Type B pancreatic cell (in vitro differentiated cells): ENCODE measurements at regions not wholly inside any gene's neighbourhood (a gene's known extent, or its start where the extent isn't known, plus 50 kb on each side); places are given as distances from the start of the nearest gene placed in this dataset.

Experiments used
- DNase-seq: peaks from one replicate; pipeline ENCODE4 v3.0.0; 2021; ENCODE audit warnings: mixed read lengths; ENCODE audit not compliant: unreplicated experiment; ENCODE audit errors: extremely low spot score
- H3K27ac Mint-ChIP-seq: 2 replicates; pipeline ENCODE4 v1.8.0; 2021; ENCODE audit warnings: mild to moderate bottlenecking, mixed read lengths
- H3K27me3 Mint-ChIP-seq: 2 replicates; pipeline ENCODE4 v1.8.0; 2021; ENCODE audit warnings: mixed read lengths
- H3K36me3 Mint-ChIP-seq: 2 replicates; pipeline ENCODE4 v1.8.0; 2021; ENCODE audit warnings: mixed read lengths
- H3K4me1 Mint-ChIP-seq: one replicate; pipeline ENCODE4 v1.8.0; 2021; ENCODE audit warnings: mixed read lengths; ENCODE audit not compliant: unreplicated experiment
- H3K4me3 Mint-ChIP-seq: 2 replicates; pipeline ENCODE4 v1.8.0; 2021; ENCODE audit warnings: mild to moderate bottlenecking, mixed read lengths
- H3K9me3 Mint-ChIP-seq: 2 replicates; pipeline ENCODE4 v1.8.0; 2021; ENCODE audit warnings: mixed read lengths
- CTCF ChIP-seq: fragments of 200-600 bp; sonication (generic); conservative IDR thresholded peaks from 2 replicates; pipeline ENCODE4 v1.5.0; 2021; ENCODE audit warnings: antibody characterized with exemption, mild to moderate bottlenecking

GRCh38 chr3:153439780-153440179 is 277.8 kb downstream of the RAP2B start:
- Mint-ChIP-seq H3K4me1 (peaks cover 4% of the 10 kb centered on the region), H3K27me3 (no peaks in the 10 kb centered on the region), H3K27ac (no peak overlapping the region), H3K9me3 (no peaks in the 10 kb centered on the region), H3K36me3 (no peaks in the 10 kb centered on the region), H3K4me3 (no peak overlapping the region)
- DNase-seq = no peak
- TF ChIP-seq CTCF = no peak

- no peak overlapping the region for H3K4me3 Mint-ChIP-seq
- TF ChIP-seq CTCF = no peak
Observed at GRCh38 chr3:153440311-153440710, 278.3 kb downstream of the RAP2B start.

GRCh38 chr3:153442386-153442785 is 280.4 kb downstream of the RAP2B start:
- H3K36me3 Mint-ChIP-seq = no peaks in the 10 kb centered on the region
- DNase-seq = no peak
- H3K4me1 Mint-ChIP-seq = peaks cover 4% of the 10 kb centered on the region
- H3K9me3 Mint-ChIP-seq = no peaks in the 10 kb centered on the region
- no peak overlapping the region for H3K27ac Mint-ChIP-seq
- H3K4me3 Mint-ChIP-seq = no peak overlapping the region
- no peaks in the 10 kb centered on the region for H3K27me3 Mint-ChIP-seq
- TF ChIP-seq CTCF = no peak

More at GRCh38 chr3:153440311-153440710, 278.3 kb downstream of the RAP2B start:
- H3K27ac Mint-ChIP-seq = no peak overlapping the region
- H3K27me3 Mint-ChIP-seq = no peaks in the 10 kb centered on the region
- peaks cover 4% of the 10 kb centered on the region for H3K4me1 Mint-ChIP-seq
- DNase-seq = no peak
- H3K9me3 Mint-ChIP-seq = no peaks in the 10 kb centered on the region
- H3K36me3 Mint-ChIP-seq = no peaks in the 10 kb centered on the region

- Mint-ChIP-seq H3K9me3 (no peaks in the 10 kb centered on the region), H3K27ac (no peak overlapping the region), H3K4me3 (no peak overlapping the region), H3K4me1 (peaks cover 4% of the 10 kb centered on the region), H3K36me3 (no peaks in the 10 kb centered on the region), H3K27me3 (no peaks in the 10 kb centered on the region)
- DNase-seq = no peak
- TF ChIP-seq CTCF = no peak
Observed at GRCh38 chr3:153442799-153443487, 280.9 kb downstream of the RAP2B start.

GRCh38 chr3:153443961-153444360 is 281.9 kb downstream of the RAP2B start:
- no peaks in the 10 kb centered on the region for H3K27me3 Mint-ChIP-seq
- DNase-seq = no peak
- H3K36me3 Mint-ChIP-seq = no peaks in the 10 kb centered on the region
- H3K9me3 Mint-ChIP-seq = no peaks in the 10 kb centered on the region
- no peaks in the 10 kb centered on the region for H3K4me1 Mint-ChIP-seq
- TF ChIP-seq CTCF = peak; percentile 29
- no peak overlapping the region for H3K4me3 Mint-ChIP-seq
- no peak overlapping the region for H3K27ac Mint-ChIP-seq

GRCh38 chr3:153445817-153446216 is 283.8 kb downstream of the RAP2B start:
- DNase-seq = no peak
- TF ChIP-seq CTCF = no peak
- H3K4me1 Mint-ChIP-seq = no peaks in the 10 kb centered on the region
- H3K9me3 Mint-ChIP-seq = no peaks in the 10 kb centered on the region
- H3K4me3 Mint-ChIP-seq = no peak overlapping the region
- no peak overlapping the region for H3K27ac Mint-ChIP-seq
- H3K36me3 Mint-ChIP-seq = no peaks in the 10 kb centered on the region
- no peaks in the 10 kb centered on the region for H3K27me3 Mint-ChIP-seq
